NCI-H1092 treated with DMSO at 0.1 percent for 48 hours (cell line): ENCODE measurements at regions not wholly inside any gene's neighbourhood (a gene's known extent, or its start where the extent isn't known, plus 50 kb on each side); places are given as distances from the start of the nearest gene placed in this dataset.

Experiments
- DNase-seq: peaks from one replicate; lab custom pipeline; 2025; lab: John Stamatoyannopoulos, UW

DNA sequence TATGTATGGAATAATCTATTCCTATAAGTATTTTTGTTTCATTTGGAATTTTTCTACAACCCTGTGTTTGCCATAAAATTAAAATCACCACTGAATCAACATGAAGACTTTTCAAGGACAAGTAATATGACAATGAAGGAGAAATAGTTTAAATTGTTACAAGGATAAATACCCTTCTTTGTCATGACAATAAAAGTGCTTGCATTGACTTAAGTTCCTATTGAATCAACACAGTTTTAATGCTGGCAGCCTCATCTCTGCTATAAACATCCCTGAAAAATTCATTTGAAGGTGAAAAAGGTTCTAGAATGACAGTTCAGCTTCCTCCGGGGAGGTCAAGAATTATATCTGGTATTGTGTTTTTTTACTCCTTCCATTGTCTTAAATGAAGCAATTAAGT lies 1105.1 kb upstream of the CDH9 start:
- no peak for DNase-seq

DNA sequence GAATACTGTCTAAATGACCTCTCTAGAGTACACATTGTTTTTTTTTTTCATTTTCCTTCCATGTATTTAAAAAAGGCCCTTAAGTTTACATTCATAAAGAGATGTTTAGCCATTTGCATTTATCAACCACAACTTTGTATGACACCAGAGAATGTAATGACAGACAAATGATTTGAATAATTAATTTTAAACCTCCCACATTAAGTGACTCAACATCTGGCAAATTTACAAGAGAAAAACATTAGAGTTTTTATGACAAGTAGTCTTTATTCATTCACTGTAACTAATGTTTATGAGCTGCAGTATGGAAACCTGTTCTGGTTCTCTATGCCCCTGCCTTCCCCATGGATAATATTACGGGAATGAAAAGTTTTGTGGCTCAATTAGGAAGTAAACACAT lies 1093.8 kb upstream of the CDH9 start:
- DNase-seq = no peak

DNA sequence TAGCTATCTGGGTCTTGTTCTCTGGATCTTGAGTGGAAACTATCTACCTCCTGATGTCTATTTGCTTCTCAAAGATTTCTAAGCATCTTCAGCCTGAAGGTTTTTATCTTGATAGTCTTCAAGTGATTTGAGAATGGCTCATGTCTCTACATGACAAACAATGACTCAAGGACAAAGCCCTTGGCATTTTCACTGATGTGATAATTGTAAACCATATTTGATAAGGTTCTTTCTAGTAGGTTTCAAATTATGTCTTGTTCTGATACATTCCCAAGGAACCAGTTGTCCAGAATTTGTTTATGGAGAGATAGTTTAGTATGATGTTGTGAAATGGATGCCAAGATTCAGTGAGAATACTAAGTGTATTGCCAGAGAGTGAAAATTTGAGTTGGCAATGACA lies 1079.3 kb upstream of the CDH9 start:
- no peak for DNase-seq

DNA sequence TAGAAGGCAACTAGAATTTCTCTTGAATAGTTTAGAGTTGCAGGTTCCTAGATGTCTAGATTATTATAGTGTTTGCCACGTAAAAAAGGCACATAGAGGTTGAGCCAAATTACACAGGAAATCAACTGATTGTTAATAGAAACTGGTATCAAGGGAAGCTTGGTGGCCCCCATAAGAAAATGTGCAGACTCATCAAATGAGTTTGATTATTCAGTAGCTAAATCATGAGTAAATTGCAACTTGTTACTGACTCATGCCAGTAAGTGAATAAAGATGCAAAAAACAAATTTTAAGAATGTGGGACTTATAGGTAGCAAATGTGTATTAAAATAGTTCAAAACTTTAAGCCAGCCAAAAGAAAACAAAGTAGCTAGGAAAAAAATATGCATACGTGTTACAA lies 1078.9 kb upstream of the CDH9 start:
- DNase-seq = no peak

DNA sequence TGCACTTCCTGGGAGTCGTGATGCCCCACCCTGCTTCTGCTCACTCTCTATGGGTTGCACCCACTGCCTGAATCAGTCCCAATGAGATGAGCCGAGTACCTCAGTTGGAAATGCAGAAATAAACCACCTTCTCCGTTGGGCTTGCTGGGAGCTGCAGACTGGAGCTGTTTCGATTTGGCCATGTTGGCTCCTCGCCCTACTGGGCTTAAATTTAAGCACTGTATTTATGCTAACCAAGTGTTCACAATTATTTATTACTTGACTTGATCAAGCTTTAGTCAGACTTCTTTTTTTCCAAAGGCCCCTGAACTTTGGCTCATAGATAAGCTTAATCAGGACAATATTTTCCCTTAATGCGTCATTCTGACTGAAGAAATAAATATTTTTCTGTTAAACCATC lies 1072.4 kb upstream of the CDH9 start:
- DNase-seq = no peak

DNA sequence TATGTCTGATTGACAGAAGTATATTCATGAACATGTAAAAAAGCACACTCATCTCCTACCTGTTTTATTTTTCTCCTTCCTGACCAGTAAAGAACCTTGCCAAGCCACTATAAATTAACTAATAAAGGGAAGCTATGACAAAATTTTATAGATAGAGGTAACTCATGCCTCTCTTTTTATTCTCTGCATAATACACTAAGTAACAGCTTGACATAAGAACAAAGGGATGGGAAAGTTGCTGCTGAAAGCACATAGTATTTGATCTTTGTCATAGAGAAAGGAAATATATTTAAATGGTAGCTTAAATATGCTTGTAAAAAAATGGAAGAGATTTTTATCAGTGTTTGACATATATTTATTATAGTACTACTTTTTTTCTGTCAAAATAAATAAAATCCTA lies 1065.7 kb upstream of the CDH9 start:
- DNase-seq = no peak

DNA sequence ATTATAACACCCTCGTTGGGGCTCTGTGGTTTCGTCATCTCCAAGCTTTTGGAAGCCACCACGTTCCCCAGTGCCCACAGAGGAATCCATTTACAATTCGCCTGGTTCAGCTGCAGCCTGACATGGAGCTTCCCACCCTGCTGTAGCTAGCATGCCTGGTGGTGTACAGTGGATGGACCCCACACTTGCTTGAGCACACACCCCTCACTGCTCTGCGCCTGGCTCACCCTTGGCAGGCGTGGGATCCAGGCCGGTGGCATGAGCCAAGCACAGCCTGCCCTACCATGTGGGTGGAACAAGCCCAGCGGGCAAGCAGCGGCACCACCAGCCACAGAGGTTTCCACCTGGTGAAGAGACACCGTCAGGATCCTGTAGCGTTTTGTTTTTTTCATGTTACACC lies 1045.7 kb upstream of the CDH9 start:
- no peak for DNase-seq

- no peak for DNase-seq
Observed at GRCh38 chr5:28082610-28083009, 1044.2 kb upstream of the CDH9 start.

DNA sequence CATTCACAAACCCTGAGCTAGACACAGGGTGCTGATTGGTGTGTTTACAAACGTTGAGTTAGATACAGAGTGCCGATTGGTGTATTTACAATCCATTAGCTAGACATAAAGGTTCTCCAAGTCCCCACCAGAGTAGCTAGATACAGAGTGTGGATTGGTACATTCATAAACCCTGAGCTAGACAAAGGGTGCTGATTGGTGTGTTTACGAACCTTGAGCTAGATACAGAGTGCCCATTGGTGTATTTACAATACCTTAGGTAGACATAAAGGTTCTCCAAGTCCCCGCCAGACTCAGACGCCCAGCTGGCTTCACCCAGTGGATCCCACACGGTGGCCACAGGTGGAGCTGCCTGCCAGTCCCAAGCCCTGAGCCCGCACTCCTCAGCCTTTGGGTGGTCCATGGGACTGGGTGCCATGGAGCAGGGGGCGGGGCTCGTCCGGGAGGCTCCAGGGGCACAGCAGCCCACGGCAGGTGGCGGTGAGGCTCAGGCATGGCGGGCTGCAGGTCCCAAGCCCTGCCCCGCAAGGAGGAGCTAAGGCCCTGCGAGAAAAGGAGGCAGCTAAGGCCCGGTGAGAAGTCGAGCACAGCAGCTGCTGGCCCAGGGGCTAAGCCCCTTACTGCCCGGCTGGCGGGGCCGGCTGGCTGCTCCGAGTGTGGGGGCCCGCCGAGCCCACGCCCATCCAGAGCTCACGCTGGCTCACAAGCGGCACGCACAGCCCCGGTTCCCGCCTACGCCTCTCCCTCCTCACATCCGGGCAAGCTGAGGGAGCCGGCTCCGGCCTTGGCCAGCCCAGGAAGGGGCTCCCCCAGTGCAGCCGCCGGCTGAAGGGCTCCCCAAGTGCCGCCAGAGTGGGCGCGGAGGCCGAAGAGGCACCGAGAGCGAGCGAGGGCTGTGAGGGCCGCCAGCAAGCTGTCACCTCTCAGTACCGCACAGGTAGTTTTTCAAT lies 1039.2 kb upstream of the CDH9 start:
- DNase-seq = no peak

DNA sequence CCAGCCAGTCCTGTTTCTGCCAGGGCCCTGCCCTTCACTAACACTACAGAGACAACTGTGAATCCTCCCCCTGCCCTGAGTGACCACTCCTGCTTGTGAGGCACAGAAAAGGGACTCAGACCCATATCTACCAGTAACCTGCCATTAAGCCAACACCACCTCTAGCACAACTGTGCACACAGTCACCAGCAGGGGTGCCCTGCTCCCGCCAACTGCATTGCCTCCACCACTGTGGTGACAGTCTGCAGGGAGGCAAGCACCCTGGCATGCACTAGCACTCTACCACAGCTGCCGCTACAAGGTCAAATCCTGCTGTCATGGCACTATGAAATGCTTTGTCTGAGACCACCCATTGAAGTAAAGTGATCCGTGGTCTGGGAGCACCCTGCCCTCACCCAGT lies 1028.5 kb upstream of the CDH9 start:
- DNase-seq = no peak

DNA sequence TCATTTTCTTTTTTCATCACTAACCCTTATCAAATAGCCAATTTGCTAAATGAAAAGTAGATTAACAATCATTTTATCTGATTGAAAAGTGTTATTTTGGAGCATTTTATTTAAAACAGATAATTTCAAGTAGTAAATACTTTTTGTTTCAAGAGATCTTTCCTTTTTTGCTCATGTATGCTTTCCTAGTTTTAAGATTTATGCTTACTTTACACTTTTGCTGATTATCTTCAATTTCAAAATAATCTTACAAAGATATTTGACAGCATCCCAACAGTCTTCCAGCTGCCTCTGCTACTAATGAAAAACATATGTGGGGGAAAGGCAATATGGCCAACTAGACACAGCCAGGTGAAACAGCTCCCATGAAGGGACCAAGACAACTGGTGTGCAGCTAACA lies 1027.3 kb upstream of the CDH9 start:
- no peak for DNase-seq

- DNase-seq = no peak
Observed at GRCh38 chr5:28046596-28046995, 1008.2 kb upstream of the CDH9 start.

GRCh38 chr5:28027851-28028250 lies 989.5 kb upstream of the CDH9 start:
- no peak for DNase-seq

- no peak for DNase-seq
Observed at GRCh38 chr5:28017178-28017577, 978.8 kb upstream of the CDH9 start.

DNA sequence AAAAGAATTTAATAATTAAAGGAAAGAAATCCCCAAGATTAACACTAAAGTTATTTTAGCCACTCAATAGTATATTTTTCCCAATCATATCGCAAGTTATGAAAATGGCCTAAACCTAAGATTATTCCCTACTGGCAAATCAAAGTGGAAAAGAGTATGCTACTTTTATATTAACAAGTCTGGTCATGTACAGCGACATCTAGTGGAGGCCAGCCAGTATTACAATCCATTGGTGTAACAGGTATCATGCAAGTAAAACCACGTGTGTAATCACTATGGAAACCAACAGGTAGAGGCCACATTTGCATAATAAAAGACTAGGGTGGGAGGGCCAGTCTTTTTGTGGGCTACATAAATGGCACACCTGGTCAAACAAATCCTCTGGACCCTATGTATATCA lies 976.4 kb upstream of the CDH9 start:
- DNase-seq = no peak

DNA sequence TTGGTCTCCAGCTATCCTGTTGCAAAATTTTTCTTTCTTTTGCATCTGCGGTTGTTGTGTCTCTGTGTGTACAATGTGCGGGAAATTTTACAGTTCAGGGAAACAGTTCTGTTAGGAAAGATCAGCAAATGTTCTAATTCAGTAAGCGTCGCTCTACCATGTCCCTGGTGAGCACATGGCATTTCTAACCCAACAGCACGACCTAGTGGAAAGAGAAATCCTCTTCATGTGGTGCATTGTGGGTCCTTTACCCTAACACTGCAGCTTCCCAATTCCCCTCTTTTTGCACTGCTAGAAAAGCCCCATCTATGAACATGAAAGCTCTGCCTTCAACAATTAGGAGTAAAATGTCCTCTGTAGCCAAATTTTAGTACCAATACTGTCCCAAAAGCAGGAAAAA lies 974.2 kb upstream of the CDH9 start:
- no peak for DNase-seq

DNA sequence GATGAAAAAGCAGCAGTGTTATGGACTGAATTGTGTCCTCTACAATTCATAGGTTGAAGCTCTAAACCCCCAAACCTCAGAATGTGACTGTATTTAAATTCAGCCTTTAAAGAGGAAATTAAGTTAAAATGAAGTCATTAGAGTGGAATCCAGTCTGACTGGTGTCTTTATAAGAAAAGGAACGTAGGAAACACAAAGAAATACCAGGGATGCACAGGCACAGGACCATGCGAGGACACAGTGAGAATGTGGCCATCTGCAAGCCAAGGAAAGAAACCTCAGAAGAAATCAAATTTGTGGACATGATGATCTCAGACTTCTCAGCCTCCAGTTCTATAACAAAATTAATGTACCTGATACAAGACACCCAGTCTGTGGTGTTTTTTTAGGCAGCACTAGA lies 971.2 kb upstream of the CDH9 start:
- no peak for DNase-seq

DNA sequence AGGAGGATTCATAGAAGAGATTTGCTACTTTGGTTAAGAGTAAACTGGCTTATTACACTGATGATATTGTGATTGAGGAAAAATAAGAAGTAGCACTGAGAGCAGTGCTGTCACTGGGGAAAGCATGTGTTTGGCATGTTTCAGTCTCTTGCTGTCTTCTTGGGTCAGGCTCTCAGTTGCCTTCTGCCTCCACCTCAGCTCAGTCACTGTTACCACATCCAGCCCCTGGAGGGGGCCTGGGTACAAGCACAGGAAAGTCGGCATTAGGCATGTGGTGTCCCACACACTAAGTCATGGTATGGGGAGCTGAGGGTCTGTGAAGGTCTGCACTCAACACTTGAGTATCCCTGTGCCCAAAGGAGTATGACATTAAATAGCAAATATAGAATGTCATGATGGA lies 958.3 kb upstream of the CDH9 start:
- DNase-seq = no peak

DNA sequence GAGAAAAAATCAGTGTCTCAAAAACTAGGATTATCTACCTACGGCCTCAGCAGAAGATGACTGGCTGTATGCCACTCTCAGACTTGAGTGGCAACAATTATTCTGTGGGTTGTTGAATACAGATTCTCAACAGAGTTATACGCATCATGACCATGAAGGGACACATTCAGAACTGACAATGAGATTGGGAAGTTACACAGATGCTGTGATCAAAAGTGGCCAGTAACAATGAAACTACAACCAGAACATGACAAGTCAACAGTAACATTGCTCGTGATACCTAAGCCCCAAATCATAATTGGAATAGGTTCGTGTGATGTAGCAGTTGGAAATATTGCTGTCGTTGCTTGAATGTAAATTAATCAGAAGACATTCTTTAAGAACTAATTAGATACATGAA lies 957.5 kb upstream of the CDH9 start:
- DNase-seq = no peak

GRCh38 chr5:27978322-27978721 lies 939.9 kb upstream of the CDH9 start:
- DNase-seq = no peak

- DNase-seq = no peak
Observed at GRCh38 chr5:27969157-27969556, 930.8 kb upstream of the CDH9 start.

DNA sequence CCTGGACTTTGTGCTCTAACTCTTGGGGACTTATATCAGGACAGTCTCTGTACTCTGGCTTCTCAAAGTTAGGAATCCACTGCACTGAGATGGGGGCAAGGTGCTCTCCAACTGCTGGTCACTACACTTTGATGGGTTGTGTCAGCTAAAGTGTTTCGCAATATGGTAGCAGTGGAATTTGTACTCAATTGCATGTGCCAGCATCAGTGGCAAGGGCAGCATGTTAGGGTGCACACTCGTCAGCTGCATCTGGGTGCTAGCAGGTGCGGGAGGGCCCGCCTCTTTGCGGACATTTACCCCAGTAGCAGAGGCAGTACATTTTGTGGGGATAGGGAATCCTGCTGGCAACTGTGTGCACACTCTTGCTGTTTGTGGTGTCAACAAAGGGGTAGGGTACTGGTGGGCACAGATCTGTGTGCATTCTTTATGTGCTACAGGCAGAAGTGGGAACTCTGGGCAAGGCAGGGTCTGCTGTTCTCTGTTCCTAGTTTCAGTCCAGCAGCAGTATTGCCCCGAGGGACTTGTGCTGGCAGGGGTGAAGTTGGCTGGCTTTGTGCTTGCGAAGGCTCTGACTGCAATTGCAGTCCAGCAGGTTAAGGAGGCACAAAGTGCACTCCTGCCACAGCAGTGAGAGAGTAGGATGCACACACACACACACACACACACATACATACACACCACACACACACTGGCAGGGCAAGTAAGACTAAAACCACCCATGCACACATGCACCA lies 924.8 kb upstream of the CDH9 start:
- no peak for DNase-seq

DNA sequence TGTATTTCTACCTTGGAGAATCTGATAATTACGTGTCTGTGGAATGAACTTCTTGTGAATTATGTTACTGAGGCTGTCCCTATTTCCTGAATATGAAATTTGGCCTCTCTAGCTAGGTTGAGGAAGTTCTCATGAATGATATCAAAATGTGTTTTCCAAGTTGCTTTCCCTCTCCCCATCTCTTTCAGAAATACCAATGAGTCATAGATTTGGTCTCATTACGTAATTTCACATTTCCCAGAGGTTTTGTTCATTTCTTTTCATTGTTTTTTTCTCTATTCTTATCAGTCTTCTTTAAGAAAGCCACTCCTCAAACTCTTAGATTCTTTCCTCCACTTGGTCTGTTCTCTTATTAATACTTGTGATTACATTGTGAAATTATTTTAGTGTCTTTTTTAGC lies 923.8 kb upstream of the CDH9 start:
- DNase-seq = no peak

- DNase-seq = no peak
Observed at GRCh38 chr5:27947088-27947487, 908.7 kb upstream of the CDH9 start.
